SK-N-SH treated with all-trans-retinoic acid at 6 μM for 48 hours (cell line): ENCODE measurements at regions not wholly inside any gene's neighbourhood (a gene's known extent, or its start where the extent isn't known, plus 50 kb on each side); places are given as distances from the start of the nearest gene placed in this dataset.

Experiments used
- ARNTL ChIP-seq: fragments of 450-650 bp; formaldehyde crosslinking; IDR thresholded peaks from 2 replicates; pipeline ENCODE4 v1.5.0; 2020; ENCODE audit warnings: low read depth, mild to moderate bottlenecking, moderate library complexity, borderline replicate concordance
- BACH2 ChIP-seq: fragments of 250-450 bp; sonication (Bioruptor Pico); IDR thresholded peaks from 2 replicates; pipeline ENCODE4 v1.9.0; 2021; ENCODE audit warnings: mild to moderate bottlenecking, borderline replicate concordance
- CSDC2 ChIP-seq: fragments of 250-450 bp; sonication (Bioruptor Pico); IDR thresholded peaks from 2 replicates; pipeline ENCODE4 v1.5.0; 2020; ENCODE audit warnings: mild to moderate bottlenecking, moderate library complexity
- GLIS3 ChIP-seq: fragments of 250-450 bp; sonication (Bioruptor Pico); IDR thresholded peaks from 2 replicates; pipeline ENCODE4 v1.5.0; 2020; ENCODE audit warnings: mild to moderate bottlenecking, moderate library complexity
- RARB ChIP-seq: fragments of 250-450 bp; sonication (Bioruptor Pico); IDR thresholded peaks from 2 replicates; pipeline ENCODE4 v1.8.0; 2021; ENCODE audit warnings: mild to moderate bottlenecking, moderate library complexity
- SNAI2 ChIP-seq: fragments of 250-450 bp; sonication (Bioruptor Pico); IDR thresholded peaks from 2 replicates; pipeline ENCODE4 v1.5.0; 2020; ENCODE audit warnings: mild to moderate bottlenecking, moderate library complexity
- TOX ChIP-seq: fragments of 250-450 bp; sonication (Bioruptor Pico); IDR thresholded peaks from 2 replicates; pipeline ENCODE4 v1.8.0; 2021; ENCODE audit warnings: mild to moderate bottlenecking, moderate library complexity, borderline replicate concordance
- ZFP3 ChIP-seq: fragments of 250-450 bp; sonication (Bioruptor Pico); IDR thresholded peaks from 2 replicates; pipeline ENCODE4 v1.5.0; 2020; ENCODE audit warnings: mild to moderate bottlenecking, moderate library complexity
- ZNF565 ChIP-seq: fragments of 450-650 bp; formaldehyde crosslinking; conservative IDR thresholded peaks from 2 replicates; pipeline ENCODE4 v1.5.0; 2020; ENCODE audit warnings: low read depth, mild to moderate bottlenecking, moderate library complexity
- ZNF8 ChIP-seq: fragments of 450-650 bp; formaldehyde crosslinking; IDR thresholded peaks from 2 replicates; pipeline ENCODE4 v1.5.0; 2020; ENCODE audit warnings: mild to moderate bottlenecking, moderate library complexity
- TF ChIP-seq, protein P1 (sequence below): fragments of 250-450 bp; sonication (Bioruptor Pico); IDR thresholded peaks from 2 replicates; pipeline ENCODE4 v1.5.1; 2020; ENCODE audit warnings: low read depth, mild to moderate bottlenecking, moderate library complexity
- TF ChIP-seq, protein P2 (sequence below): fragments of 250-450 bp; sonication (Bioruptor Pico); IDR thresholded peaks from 2 replicates; pipeline ENCODE4 v1.8.0; 2021; ENCODE audit warnings: low read depth, mild to moderate bottlenecking, moderate library complexity, borderline replicate concordance
- TF ChIP-seq, protein P3 (sequence below): fragments of 250-450 bp; sonication (Bioruptor Pico); IDR thresholded peaks from 2 replicates; pipeline ENCODE4 v1.8.0; 2020; ENCODE audit warnings: mild to moderate bottlenecking, moderate library complexity, borderline replicate concordance
- TF ChIP-seq, protein P4 (sequence below): fragments of 250-450 bp; sonication (Bioruptor Pico); IDR thresholded peaks from 2 replicates; pipeline ENCODE4 v1.5.1; 2021; ENCODE audit warnings: mild to moderate bottlenecking, moderate library complexity

DNA sequence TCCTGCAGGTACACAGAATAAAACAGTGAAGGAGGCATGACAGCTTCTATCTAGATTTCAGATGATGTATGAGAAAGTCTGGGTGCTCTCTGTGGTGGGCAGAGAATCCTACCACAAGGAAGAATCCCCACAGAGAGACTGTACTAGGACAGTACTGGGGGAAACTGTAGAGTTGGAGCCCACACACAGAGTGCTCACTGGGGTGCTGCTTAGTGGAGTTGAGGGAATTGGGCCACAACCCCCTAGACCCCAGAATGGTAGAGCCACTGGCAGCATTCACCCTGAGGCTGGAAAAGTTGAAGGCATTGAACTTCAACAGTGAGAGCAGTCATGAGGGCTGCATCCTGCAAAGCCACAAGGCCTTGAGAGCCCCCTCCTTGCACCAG, 62.2 kb upstream of the TNFRSF21 start:
- TF ChIP-seq, protein P1, sequence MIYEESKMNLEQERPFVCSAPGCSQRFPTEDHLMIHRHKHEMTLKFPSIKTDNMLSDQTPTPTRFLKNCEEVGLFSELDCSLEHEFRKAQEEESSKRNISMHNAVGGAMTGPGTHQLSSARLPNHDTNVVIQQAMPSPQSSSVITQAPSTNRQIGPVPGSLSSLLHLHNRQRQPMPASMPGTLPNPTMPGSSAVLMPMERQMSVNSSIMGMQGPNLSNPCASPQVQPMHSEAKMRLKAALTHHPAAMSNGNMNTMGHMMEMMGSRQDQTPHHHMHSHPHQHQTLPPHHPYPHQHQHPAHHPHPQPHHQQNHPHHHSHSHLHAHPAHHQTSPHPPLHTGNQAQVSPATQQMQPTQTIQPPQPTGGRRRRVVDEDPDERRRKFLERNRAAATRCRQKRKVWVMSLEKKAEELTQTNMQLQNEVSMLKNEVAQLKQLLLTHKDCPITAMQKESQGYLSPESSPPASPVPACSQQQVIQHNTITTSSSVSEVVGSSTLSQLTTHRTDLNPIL = no peak
- TF ChIP-seq ARNTL (CRISPR knock-in tag) (no peak), ZFP3 (no peak), GLIS3 (CRISPR knock-in tag) (no peak), CSDC2 (CRISPR knock-in tag) (no peak), TOX (no peak), ZNF8 (no peak), RARB (CRISPR knock-in tag) (no peak), SNAI2 (CRISPR knock-in tag) (no peak), BACH2 (CRISPR knock-in tag) (no peak), ZNF565 (CRISPR knock-in tag) (no peak)
- TF ChIP-seq, protein P2, sequence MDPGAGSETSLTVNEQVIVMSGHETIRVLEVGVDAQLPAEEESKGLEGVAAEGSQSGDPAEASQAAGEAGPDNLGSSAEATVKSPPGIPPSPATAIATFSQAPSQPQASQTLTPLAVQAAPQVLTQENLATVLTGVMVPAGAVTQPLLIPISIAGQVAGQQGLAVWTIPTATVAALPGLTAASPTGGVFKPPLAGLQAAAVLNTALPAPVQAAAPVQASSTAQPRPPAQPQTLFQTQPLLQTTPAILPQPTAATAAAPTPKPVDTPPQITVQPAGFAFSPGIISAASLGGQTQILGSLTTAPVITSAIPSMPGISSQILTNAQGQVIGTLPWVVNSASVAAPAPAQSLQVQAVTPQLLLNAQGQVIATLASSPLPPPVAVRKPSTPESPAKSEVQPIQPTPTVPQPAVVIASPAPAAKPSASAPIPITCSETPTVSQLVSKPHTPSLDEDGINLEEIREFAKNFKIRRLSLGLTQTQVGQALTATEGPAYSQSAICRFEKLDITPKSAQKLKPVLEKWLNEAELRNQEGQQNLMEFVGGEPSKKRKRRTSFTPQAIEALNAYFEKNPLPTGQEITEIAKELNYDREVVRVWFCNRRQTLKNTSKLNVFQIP (CRISPR knock-in tag) = no peak
- TF ChIP-seq, protein P3, sequence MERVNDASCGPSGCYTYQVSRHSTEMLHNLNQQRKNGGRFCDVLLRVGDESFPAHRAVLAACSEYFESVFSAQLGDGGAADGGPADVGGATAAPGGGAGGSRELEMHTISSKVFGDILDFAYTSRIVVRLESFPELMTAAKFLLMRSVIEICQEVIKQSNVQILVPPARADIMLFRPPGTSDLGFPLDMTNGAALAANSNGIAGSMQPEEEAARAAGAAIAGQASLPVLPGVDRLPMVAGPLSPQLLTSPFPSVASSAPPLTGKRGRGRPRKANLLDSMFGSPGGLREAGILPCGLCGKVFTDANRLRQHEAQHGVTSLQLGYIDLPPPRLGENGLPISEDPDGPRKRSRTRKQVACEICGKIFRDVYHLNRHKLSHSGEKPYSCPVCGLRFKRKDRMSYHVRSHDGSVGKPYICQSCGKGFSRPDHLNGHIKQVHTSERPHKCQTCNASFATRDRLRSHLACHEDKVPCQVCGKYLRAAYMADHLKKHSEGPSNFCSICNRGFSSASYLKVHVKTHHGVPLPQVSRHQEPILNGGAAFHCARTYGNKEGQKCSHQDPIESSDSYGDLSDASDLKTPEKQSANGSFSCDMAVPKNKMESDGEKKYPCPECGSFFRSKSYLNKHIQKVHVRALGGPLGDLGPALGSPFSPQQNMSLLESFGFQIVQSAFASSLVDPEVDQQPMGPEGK (CRISPR knock-in tag) = no peak
- TF ChIP-seq, protein P4, sequence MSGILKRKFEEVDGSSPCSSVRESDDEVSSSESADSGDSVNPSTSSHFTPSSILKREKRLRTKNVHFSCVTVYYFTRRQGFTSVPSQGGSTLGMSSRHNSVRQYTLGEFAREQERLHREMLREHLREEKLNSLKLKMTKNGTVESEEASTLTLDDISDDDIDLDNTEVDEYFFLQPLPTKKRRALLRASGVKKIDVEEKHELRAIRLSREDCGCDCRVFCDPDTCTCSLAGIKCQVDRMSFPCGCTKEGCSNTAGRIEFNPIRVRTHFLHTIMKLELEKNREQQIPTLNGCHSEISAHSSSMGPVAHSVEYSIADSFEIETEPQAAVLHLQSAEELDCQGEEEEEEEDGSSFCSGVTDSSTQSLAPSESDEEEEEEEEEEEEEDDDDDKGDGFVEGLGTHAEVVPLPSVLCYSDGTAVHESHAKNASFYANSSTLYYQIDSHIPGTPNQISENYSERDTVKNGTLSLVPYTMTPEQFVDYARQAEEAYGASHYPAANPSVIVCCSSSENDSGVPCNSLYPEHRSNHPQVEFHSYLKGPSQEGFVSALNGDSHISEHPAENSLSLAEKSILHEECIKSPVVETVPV = no peak
